Bronchial epithelial cell (primary cell): ENCODE measurements at regions not wholly inside any gene's neighbourhood (a gene's known extent, or its start where the extent isn't known, plus 50 kb on each side); places are given as distances from the start of the nearest gene placed in this dataset.

Experiments used
- DNase-seq: peaks from one replicate; pipeline ENCODE4 v3.0.0-alpha.2; 2010; ENCODE audit warnings: low read depth
- FAIRE-seq: peaks from 2 replicates; lab custom pipeline; 2011; peaks lifted over from hg19 to GRCh38; lab: Jason Lieb, UNC
- H3K27me3 ChIP-seq: 2 replicates; pipeline ENCODE4 v1.5.1; 2011; ENCODE audit warnings: low read length; ENCODE audit not compliant: control insufficient read depth, insufficient read depth
- H3K36me3 ChIP-seq: 2 replicates; pipeline ENCODE4 v1.5.1; 2011; ENCODE audit warnings: low read length; ENCODE audit not compliant: control insufficient read depth, insufficient read depth
- H3K4me3 ChIP-seq: 2 replicates; pipeline ENCODE4 v1.5.1; 2011; ENCODE audit warnings: mild to moderate bottlenecking, low read depth, low read length, control low read depth
- CTCF ChIP-seq: IDR thresholded peaks from 2 replicates; pipeline ENCODE4 v1.5.1; 2011; ENCODE audit warnings: mild to moderate bottlenecking, moderate library complexity, low read length, control low read depth, inconsistent platforms; ENCODE audit not compliant: insufficient read depth, severe bottlenecking

- TF ChIP-seq CTCF = no peak
- Histone ChIP-seq H3K36me3 (no peaks in the 10 kb centered on the region), H3K4me3 (no peak overlapping the region), H3K27me3 (no peaks in the 10 kb centered on the region)
- FAIRE-seq = no peak
- DNase-seq = no peak
Measured at GRCh38 chr5:158623971-158624370, 475.7 kb downstream of the EBF1 start.

- Histone ChIP-seq H3K36me3 (no peaks in the 10 kb centered on the region), H3K27me3 (no peaks in the 10 kb centered on the region), H3K4me3 (no peak overlapping the region)
- FAIRE-seq (no peak), DNase-seq (no peak)
- no peak for TF ChIP-seq CTCF
Measured at GRCh38 chr5:158621391-158621790, 478.3 kb downstream of the EBF1 start.

GRCh38 chr5:158619083-158619788 lies 480.5 kb downstream of the EBF1 start:
- no peak for DNase-seq
- TF ChIP-seq CTCF = no peak

GRCh38 chr5:158618256-158618655 lies 481.5 kb downstream of the EBF1 start:
- Histone ChIP-seq H3K4me3 (no peak overlapping the region), H3K36me3 (no peaks in the 10 kb centered on the region), H3K27me3 (no peaks in the 10 kb centered on the region)
- FAIRE-seq (no peak), DNase-seq (no peak)
- no peak for TF ChIP-seq CTCF

More at GRCh38 chr5:158619083-158619788, 480.5 kb downstream of the EBF1 start:
- no peak for FAIRE-seq
- Histone ChIP-seq H3K4me3 (no peak overlapping the region), H3K27me3 (no peaks in the 10 kb centered on the region), H3K36me3 (no peaks in the 10 kb centered on the region)

GRCh38 chr5:158616707-158617106 lies 483.0 kb downstream of the EBF1 start:
- H3K36me3 ChIP-seq = no peaks in the 10 kb centered on the region
- no peak for TF ChIP-seq CTCF
- no peak for DNase-seq
- no peaks in the 10 kb centered on the region for H3K27me3 ChIP-seq
- H3K4me3 ChIP-seq = no peak overlapping the region
- FAIRE-seq = no peak

- DNase-seq (no peak), FAIRE-seq (no peak)
Measured at GRCh38 chr5:158614951-158615350, 484.8 kb downstream of the EBF1 start.

More at GRCh38 chr5:158614951-158615350, 484.8 kb downstream of the EBF1 start:
- Histone ChIP-seq H3K4me3 (no peak overlapping the region), H3K27me3 (no peaks in the 10 kb centered on the region), H3K36me3 (no peaks in the 10 kb centered on the region)
- no peak for TF ChIP-seq CTCF
